ENCODE measurements at regions not wholly inside any gene's neighbourhood (a gene's known extent, or its start where the extent isn't known, plus 50 kb on each side); places are given as distances from the start of the nearest gene placed in this dataset.

GRCh38 chr5:96287136-96287535 is 145.9 kb downstream of the PCSK1 start:
- Histone ChIP-seq H3K27me3 (ENCODE audit: control insufficient read depth in 1 of 2, insufficient read depth in 2 of 2, low read length in 2 of 2) (no peaks in the 10 kb centered on the region), H3K9me3 (ENCODE audit: control insufficient read depth in 1 of 2, insufficient read depth in 1 of 2, low read length in 2 of 2) (no peaks in the 10 kb centered on the region), H3K36me3 (ENCODE audit: insufficient read depth, low read length) (no peaks in the 10 kb centered on the region), H3K4me1 (ENCODE audit: insufficient read depth, low read length) (no peaks in the 10 kb centered on the region), H3K27ac (ENCODE audit: low read depth in 1 of 2, low read length in 2 of 2) (no peak overlapping the region), H3K4me3 (ENCODE audit: low read length) (no peak overlapping the region)
- no peak overlapping the region for H3K27ac Mint-ChIP-seq
- peaks cover 40% of the 10 kb centered on the region for H3K27me3 Mint-ChIP-seq
- POLR2A ChIA-PET, result no interaction called here
- no peak overlapping the region for H3K4me3 Mint-ChIP-seq
- peaks cover 4% of the 10 kb centered on the region for H3K9me3 Mint-ChIP-seq
- no peaks in the 10 kb centered on the region for H3K36me3 Mint-ChIP-seq (ENCODE audit: low read depth)
- intact Hi-C loops (cut with DNase I, micrococcal nuclease), result no loop called here
- ATAC-seq (ENCODE audit: poor library complexity) (no peak), DNase-seq (no peak)
- H3K4me1 Mint-ChIP-seq (ENCODE audit: low read depth), result no peaks in the 10 kb centered on the region
- CTCF ChIA-PET, result no interaction called here
- TF ChIP-seq CTCF (IDR thresholded peaks at IDR 0.05), result no peak

- Mint-ChIP-seq H3K27ac (no peak overlapping the region), H3K4me1 (ENCODE audit: low read depth) (no peaks in the 10 kb centered on the region), H3K27me3 (peaks cover 44% of the 10 kb centered on the region), H3K36me3 (ENCODE audit: low read depth) (no peaks in the 10 kb centered on the region), H3K9me3 (peaks cover 3% of the 10 kb centered on the region), H3K4me3 (no peak overlapping the region)
- Histone ChIP-seq H3K36me3 (ENCODE audit: insufficient read depth, low read length) (no peaks in the 10 kb centered on the region), H3K9me3 (ENCODE audit: control insufficient read depth in 1 of 2, insufficient read depth in 1 of 2, low read length in 2 of 2) (no peaks in the 10 kb centered on the region), H3K4me3 (ENCODE audit: low read length) (no peak overlapping the region), H3K4me1 (ENCODE audit: insufficient read depth, low read length) (no peaks in the 10 kb centered on the region), H3K27ac (ENCODE audit: low read depth in 1 of 2, low read length in 2 of 2) (no peak overlapping the region), H3K27me3 (ENCODE audit: control insufficient read depth in 1 of 2, insufficient read depth in 2 of 2, low read length in 2 of 2) (no peaks in the 10 kb centered on the region)
- DNase-seq (no peak), ATAC-seq (ENCODE audit: poor library complexity) (no peak)
- TF ChIP-seq CTCF (IDR thresholded peaks at IDR 0.05), result no peak
- POLR2A ChIA-PET, result no interaction called here
- CTCF ChIA-PET, result no interaction called here
- intact Hi-C loops (cut with DNase I, micrococcal nuclease), result no loop called here
These were observed 147.2 kb downstream of the PCSK1 start for GRCh38 chr5:96285823-96286222.

GRCh38 chr5:96284727-96285389 is 148.2 kb downstream of the PCSK1 start:
- H3K4me1 ChIP-seq (ENCODE audit: insufficient read depth, low read length), result no peaks in the 10 kb centered on the region
- CTCF ChIA-PET, result no interaction called here
- Mint-ChIP-seq H3K27ac (no peak overlapping the region), H3K36me3 (ENCODE audit: low read depth) (no peaks in the 10 kb centered on the region), H3K27me3 (peaks cover 42% of the 10 kb centered on the region), H3K4me3 (no peak overlapping the region), H3K4me1 (ENCODE audit: low read depth) (peaks cover 4% of the 10 kb centered on the region), H3K9me3 (peaks cover 3% of the 10 kb centered on the region)
- intact Hi-C loops (cut with DNase I, micrococcal nuclease), result no loop called here
- no peak for ATAC-seq (ENCODE audit: poor library complexity)
- H3K27me3 ChIP-seq (ENCODE audit: control insufficient read depth in 1 of 2, insufficient read depth in 2 of 2, low read length in 2 of 2), result no peaks in the 10 kb centered on the region
- H3K9me3 ChIP-seq (ENCODE audit: control insufficient read depth in 1 of 2, insufficient read depth in 1 of 2, low read length in 2 of 2), result no peaks in the 10 kb centered on the region
- H3K4me3 ChIP-seq (ENCODE audit: low read length), result no peak overlapping the region
- no peak overlapping the region for H3K27ac ChIP-seq (ENCODE audit: low read depth in 1 of 2, low read length in 2 of 2)
- TF ChIP-seq CTCF (IDR thresholded peaks at IDR 0.05), result no peak
- no peaks in the 10 kb centered on the region for H3K36me3 ChIP-seq (ENCODE audit: insufficient read depth, low read length)
- no peak for DNase-seq
- POLR2A ChIA-PET, result no interaction called here

All from CD4-positive, alpha-beta T cell (primary cell).